ENCODE measurements at regions not wholly inside any gene's neighbourhood (a gene's known extent, or its start where the extent isn't known, plus 50 kb on each side); places are given as distances from the start of the nearest gene placed in this dataset.

DNA sequence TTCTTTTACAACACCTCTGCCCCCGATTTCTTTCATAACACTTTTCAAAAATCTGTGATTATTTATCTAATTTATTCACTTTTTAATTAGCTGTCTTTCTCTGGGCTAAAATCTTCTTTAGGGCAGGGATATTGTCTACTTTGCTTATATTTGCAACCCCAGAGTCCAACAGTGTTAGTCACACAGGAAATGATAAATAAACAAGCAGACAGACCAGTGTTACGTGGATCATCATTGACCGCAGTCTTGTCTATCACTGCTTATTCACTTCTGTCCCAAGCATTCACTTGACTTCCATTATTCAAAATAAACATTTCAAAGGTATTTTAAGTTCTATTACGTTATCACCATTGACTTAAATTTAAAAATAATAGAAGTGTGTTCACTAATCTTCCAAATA lies 237.6 kb upstream of the UBE2E3 start:
- intact Hi-C loops (cut with micrococcal nuclease) (no loop called here), in situ Hi-C loops (cut with MboI; ENCODE audit: low sequenced_read_pairs) (no loop called here)

More for the DNA sequence above, 237.6 kb upstream of the UBE2E3 start:
- CTCF ChIA-PET, result interaction anchor here (0.6 kb wide), 1 partner anchor 637 kb away, joined by 3 read pairs; no protein-coding TSS in a partner anchor
- H2BK5ac ChIP-seq (ENCODE audit: low read depth, low read length, poor library complexity, severe bottlenecking), result no peak overlapping the region
- no peak overlapping the region for H2BK15ac ChIP-seq (ENCODE audit: low read depth, low read length)
- dilution Hi-C loops (cut with HindIII; ENCODE audit: low sequenced_read_pairs, unreplicated experiment), result no loop called here
- TF ChIP-seq SMC3 (IDR thresholded peaks at IDR 0.05; ENCODE audit: low read depth, low read length) (no peak), USF2 (IDR thresholded peaks at IDR 0.05; ENCODE audit: low read depth, low read length) (no peak), CEBPB (IDR thresholded peaks at IDR 0.05; ENCODE audit: low read depth, low read length) (no peak), NFE2L2 (IDR thresholded peaks at IDR 0.05; ENCODE audit: low read depth, low read length) (no peak), RCOR1 (IDR thresholded peaks at IDR 0.05; ENCODE audit: insufficient replicate concordance, low read length) (no peak), CTCF (conservative IDR thresholded peaks at IDR 0.05; ENCODE audit: low read depth, low read length) (no peak), POLR2A (IDR thresholded peaks at IDR 0.05; ENCODE audit: low read depth, low read length) (no peak), MXI1 (IDR thresholded peaks at IDR 0.05; ENCODE audit: borderline replicate concordance, low read depth, low read length) (no peak), MAZ (IDR thresholded peaks at IDR 0.05; ENCODE audit: borderline replicate concordance, low read depth, low read length) (no peak), BHLHE40 (IDR thresholded peaks at IDR 0.05; ENCODE audit: low read depth, low read length) (no peak), FOS (IDR thresholded peaks at IDR 0.05; ENCODE audit: low read depth, low read length) (no peak)
- no peak overlapping the region for H3K18ac ChIP-seq (ENCODE audit: low read depth, low read length)
- H3K9ac ChIP-seq (ENCODE audit: low read depth, low read length), result no peak overlapping the region
- DNase-seq (peak; percentile 31), ATAC-seq (ENCODE audit: low read depth) (no peak)
- no TSS peak for BruUV-seq (replicated peaks)
- no peak overlapping the region for H4K5ac ChIP-seq (ENCODE audit: low read depth, low read length)
- no peaks in the 10 kb centered on the region for H3K9me3 ChIP-seq (ENCODE audit: control insufficient read depth, insufficient read depth, low read length)
- no peaks in the 10 kb centered on the region for H3K27me3 ChIP-seq (ENCODE audit: control insufficient read depth, insufficient read depth, low read length)
- no peak overlapping the region for H4K8ac ChIP-seq (ENCODE audit: low read depth in 2 of 2, low read length in 2 of 2)
- H3K4me1 ChIP-seq (ENCODE audit: control insufficient read depth, insufficient read depth, low read length), result no peaks in the 10 kb centered on the region
- H4K91ac ChIP-seq (ENCODE audit: insufficient read depth, low read depth, low read length), result no peak overlapping the region
- no peak overlapping the region for H3K56ac ChIP-seq (ENCODE audit: extremely low read depth, insufficient read depth, low read length)
- no peak overlapping the region for H2BK120ac ChIP-seq (ENCODE audit: low read depth, low read length)
- no peak overlapping the region for H3K4me2 ChIP-seq (ENCODE audit: low read depth, low read length)
- 100% methylated on average over 1 of the region's 4 CpGs; no CpG with 5 or more reads in 1 of the 2 experiments for WGBS, 2 experiments (ENCODE audit: extremely low coverage in 2 of 2, insufficient read length in 1 of 2)
- H3K14ac ChIP-seq (replicated peaks; ENCODE audit: low read depth, low read length), result no peak overlapping the region
- H3K4me3 ChIP-seq (ENCODE audit: insufficient read depth, low read depth, low read length), result no peak overlapping the region
- no peak overlapping the region for H2BK20ac ChIP-seq (ENCODE audit: low read depth, low read length)
- no peaks in the 10 kb centered on the region; the same call in 1 of the 2 replicates for H3K9me1 ChIP-seq (ENCODE audit: insufficient read depth, low read length)
- H3K23ac ChIP-seq (ENCODE audit: low read depth, low read length), result no peak overlapping the region
- H3K4ac ChIP-seq (ENCODE audit: low read depth, low read length), result no peak overlapping the region
- no peak overlapping the region for H2AFZ ChIP-seq (replicated peaks; ENCODE audit: low read length, poor library complexity)
- no peak overlapping the region for H2AK5ac ChIP-seq (ENCODE audit: low read depth, low read length)
- H3K79me1 ChIP-seq (ENCODE audit: low read depth in 1 of 2, low read length in 2 of 2), result no peaks in the 10 kb centered on the region
- POLR2A ChIA-PET (ENCODE audit: unreplicated experiment), result interaction anchor here (0.7 kb wide), 1 partner anchor 20 kb away, joined by 4 read pairs; no protein-coding TSS in a partner anchor
- no peak overlapping the region for H3K27ac ChIP-seq (ENCODE audit: insufficient read depth, low read length)
- H4K20me1 ChIP-seq (ENCODE audit: insufficient read depth, low read length), result no peaks in the 10 kb centered on the region
- no peak overlapping the region for H2AK9ac ChIP-seq (replicated peaks; ENCODE audit: low read depth, low read length, poor library complexity)
- no peaks in the 10 kb centered on the region for H3K36me3 ChIP-seq (ENCODE audit: control insufficient read depth, insufficient read depth, low read length)
